NCI-H510A treated with DMSO at 0.1 percent for 48 hours (cell line): ENCODE measurements at regions not wholly inside any gene's neighbourhood (a gene's known extent, or its start where the extent isn't known, plus 50 kb on each side); places are given as distances from the start of the nearest gene placed in this dataset.
A peak's percentile ranks its signal among the peaks of the same experiment; 100 is the strongest.

Experiments used
- DNase-seq: peaks from one replicate; lab custom pipeline; 2025; lab: John Stamatoyannopoulos, UW

GRCh38 chr20:6956056-6956455, 188.6 kb downstream of the BMP2 start:
- no peak for DNase-seq

GRCh38 chr20:6956574-6956973, 189.1 kb downstream of the BMP2 start:
- DNase-seq = no peak

- peak; percentile 6 for DNase-seq
Observed at GRCh38 chr20:6959900-6960312, 192.4 kb downstream of the BMP2 start.

- no peak for DNase-seq
Observed at GRCh38 chr20:6966721-6967120, 199.2 kb downstream of the BMP2 start.

- no peak for DNase-seq
Observed at GRCh38 chr20:6974838-6975237, 207.4 kb downstream of the BMP2 start.

GRCh38 chr20:6975311-6975710, 207.8 kb downstream of the BMP2 start:
- DNase-seq = no peak

GRCh38 chr20:6976106-6976900, 208.8 kb downstream of the BMP2 start:
- no peak for DNase-seq

GRCh38 chr20:6979621-6980020, 212.1 kb downstream of the BMP2 start:
- no peak for DNase-seq

GRCh38 chr20:6993011-6993410, 225.5 kb downstream of the BMP2 start:
- no peak for DNase-seq

GRCh38 chr20:6993511-6993910, 226.0 kb downstream of the BMP2 start:
- DNase-seq = no peak

GRCh38 chr20:6994452-6994851, 227.0 kb downstream of the BMP2 start:
- DNase-seq = no peak

GRCh38 chr20:6998909-6999308, 231.4 kb downstream of the BMP2 start:
- DNase-seq = no peak

- no peak for DNase-seq
Observed at GRCh38 chr20:6999381-6999780, 231.9 kb downstream of the BMP2 start.

- no peak for DNase-seq
Observed at GRCh38 chr20:7003598-7003997, 236.1 kb downstream of the BMP2 start.

GRCh38 chr20:7004801-7005200, 237.3 kb downstream of the BMP2 start:
- DNase-seq = no peak

- DNase-seq = no peak
Observed at GRCh38 chr20:7010527-7010926, 243.0 kb downstream of the BMP2 start.

- DNase-seq = peak; percentile 96
Observed at GRCh38 chr20:7015257-7015656, 247.8 kb downstream of the BMP2 start.

GRCh38 chr20:7022597-7022996, 255.1 kb downstream of the BMP2 start:
- DNase-seq = no peak

GRCh38 chr20:7025635-7026034, 258.1 kb downstream of the BMP2 start:
- DNase-seq = no peak

GRCh38 chr20:7029019-7029418, 261.5 kb downstream of the BMP2 start:
- DNase-seq = no peak

- no peak for DNase-seq
Observed at GRCh38 chr20:7031222-7031621, 263.7 kb downstream of the BMP2 start.

GRCh38 chr20:7038029-7038428, 270.5 kb downstream of the BMP2 start:
- no peak for DNase-seq

GRCh38 chr20:7057611-7058010, 290.1 kb downstream of the BMP2 start:
- no peak for DNase-seq

- no peak for DNase-seq
Observed at GRCh38 chr20:7078804-7079203, 311.3 kb downstream of the BMP2 start.
